OCI-LY7 (cell line): ENCODE measurements at regions not wholly inside any gene's neighbourhood (a gene's known extent, or its start where the extent isn't known, plus 50 kb on each side); places are given as distances from the start of the nearest gene placed in this dataset.

Experiments used
- EZH2phosphoT487 ChIP-seq: fragments of 200-600 bp; sonication (generic); IDR thresholded peaks from 2 replicates; pipeline ENCODE4 v1.6.1; 2018; ENCODE audit warnings: low read depth, borderline replicate concordance, mild to moderate bottlenecking, mixed run types, antibody characterized with exemption, low read length, moderate library complexity, mixed read lengths
- TF ChIP-seq, protein P1 (sequence below): fragments of 200-600 bp; sonication (generic); conservative IDR thresholded peaks from 2 replicates; pipeline ENCODE4 v1.5.1; 2014; ENCODE audit warnings: mild to moderate bottlenecking, antibody characterized with exemption, low read length, moderate library complexity, mixed read lengths

DNA sequence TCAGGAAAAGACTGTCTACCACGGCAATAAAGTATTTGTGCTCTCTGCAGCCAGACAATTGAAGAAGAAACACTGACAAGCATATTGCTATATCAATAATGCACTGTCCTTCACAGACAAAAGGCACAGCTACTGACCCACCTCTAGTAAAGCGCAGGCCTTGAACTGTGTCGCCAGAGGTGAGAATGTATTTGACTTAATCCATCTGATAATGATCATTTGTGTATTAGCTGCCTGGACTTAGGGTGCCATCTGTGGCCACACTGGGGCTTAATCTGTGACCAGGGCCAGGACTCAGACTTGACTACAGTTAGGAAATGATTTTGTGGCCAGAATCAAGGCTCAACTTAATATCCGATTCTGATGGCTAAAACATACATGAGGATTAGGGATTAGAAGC is 260.4 kb downstream of the SMARCA1 start:
- TF ChIP-seq, protein P1, sequence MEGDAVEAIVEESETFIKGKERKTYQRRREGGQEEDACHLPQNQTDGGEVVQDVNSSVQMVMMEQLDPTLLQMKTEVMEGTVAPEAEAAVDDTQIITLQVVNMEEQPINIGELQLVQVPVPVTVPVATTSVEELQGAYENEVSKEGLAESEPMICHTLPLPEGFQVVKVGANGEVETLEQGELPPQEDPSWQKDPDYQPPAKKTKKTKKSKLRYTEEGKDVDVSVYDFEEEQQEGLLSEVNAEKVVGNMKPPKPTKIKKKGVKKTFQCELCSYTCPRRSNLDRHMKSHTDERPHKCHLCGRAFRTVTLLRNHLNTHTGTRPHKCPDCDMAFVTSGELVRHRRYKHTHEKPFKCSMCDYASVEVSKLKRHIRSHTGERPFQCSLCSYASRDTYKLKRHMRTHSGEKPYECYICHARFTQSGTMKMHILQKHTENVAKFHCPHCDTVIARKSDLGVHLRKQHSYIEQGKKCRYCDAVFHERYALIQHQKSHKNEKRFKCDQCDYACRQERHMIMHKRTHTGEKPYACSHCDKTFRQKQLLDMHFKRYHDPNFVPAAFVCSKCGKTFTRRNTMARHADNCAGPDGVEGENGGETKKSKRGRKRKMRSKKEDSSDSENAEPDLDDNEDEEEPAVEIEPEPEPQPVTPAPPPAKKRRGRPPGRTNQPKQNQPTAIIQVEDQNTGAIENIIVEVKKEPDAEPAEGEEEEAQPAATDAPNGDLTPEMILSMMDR, result no peak
- TF ChIP-seq EZH2phosphoT487, result no peak
